ENCODE measurements at regions not wholly inside any gene's neighbourhood (a gene's known extent, or its start where the extent isn't known, plus 50 kb on each side); places are given as distances from the start of the nearest gene placed in this dataset.

DNA sequence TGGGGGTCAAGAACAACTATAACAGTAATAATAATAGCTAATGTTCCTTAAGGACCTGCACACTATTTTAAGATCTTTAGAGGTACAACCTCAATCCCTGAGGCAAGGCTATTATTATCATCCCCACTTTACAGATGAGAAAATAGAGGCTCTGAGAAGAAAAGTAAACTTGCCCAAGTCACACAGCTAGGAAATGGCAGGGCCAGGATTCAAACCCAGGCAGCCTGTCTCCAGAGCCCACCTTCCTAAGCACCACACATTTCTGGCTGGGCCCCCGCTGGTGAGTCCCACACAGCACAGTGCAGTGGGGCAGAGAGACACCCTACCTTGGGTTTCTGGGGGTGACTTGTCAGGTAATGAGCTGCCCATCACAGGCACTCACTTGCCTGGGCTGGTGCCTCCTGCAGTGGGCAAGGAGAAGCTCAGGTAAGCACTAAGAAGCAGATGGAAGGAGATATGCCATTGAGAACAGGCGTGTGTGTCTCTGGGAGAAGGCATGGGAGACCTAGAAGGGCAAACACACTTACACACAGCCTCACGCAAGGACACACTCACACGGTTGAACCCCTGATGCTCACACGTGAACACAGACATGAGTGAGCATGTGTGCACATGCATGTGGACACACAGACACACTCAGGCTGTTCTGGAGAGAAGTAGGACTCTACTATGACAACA lies 104.4 kb upstream of the ZMIZ1 start:
- CTCF ChIA-PET (ENCODE audit: unreplicated experiment): no interaction called here
- H3K4me2 ChIP-seq (ENCODE audit: low read length): no peak overlapping the region
- intact Hi-C loops (cut with micrococcal nuclease; ENCODE audit: unreplicated experiment): no loop called here
- no peak overlapping the region for H3K27ac ChIP-seq (ENCODE audit: low read depth, low read length, poor library complexity, severe bottlenecking)
- DNase-seq (ENCODE audit: low spot score): no peak
- POLR2A ChIA-PET: interaction anchor here (0.7 to 1.2 kb wide), 2 partner anchors 9 to 77 kb away, joined by 3 read pairs; no protein-coding TSS in a partner anchor
- H3K79me2 ChIP-seq (ENCODE audit: insufficient read depth, low read depth, low read length): no peaks in the 10 kb centered on the region
- H4K20me1 ChIP-seq (ENCODE audit: insufficient read depth, low read length): no peaks in the 10 kb centered on the region
- no peaks in the 10 kb centered on the region for H3K9me2 ChIP-seq (ENCODE audit: insufficient read depth, low read length)
- BruUV-seq (replicated peaks): no TSS peak
- no peaks in the 10 kb centered on the region for H3K4me1 ChIP-seq (ENCODE audit: insufficient read depth, low read length, poor library complexity, severe bottlenecking)
- H3K4me3 ChIP-seq (ENCODE audit: low read depth, low read length, poor library complexity, severe bottlenecking): no peak overlapping the region
- H2AFZ ChIP-seq (ENCODE audit: low read length): no peak overlapping the region
- no peaks in the 10 kb centered on the region for H3K36me3 ChIP-seq (ENCODE audit: insufficient read depth, low read length)
- H3K9me3 ChIP-seq (ENCODE audit: low read length): no peaks in the 10 kb centered on the region
- TF ChIP-seq, protein P1, sequence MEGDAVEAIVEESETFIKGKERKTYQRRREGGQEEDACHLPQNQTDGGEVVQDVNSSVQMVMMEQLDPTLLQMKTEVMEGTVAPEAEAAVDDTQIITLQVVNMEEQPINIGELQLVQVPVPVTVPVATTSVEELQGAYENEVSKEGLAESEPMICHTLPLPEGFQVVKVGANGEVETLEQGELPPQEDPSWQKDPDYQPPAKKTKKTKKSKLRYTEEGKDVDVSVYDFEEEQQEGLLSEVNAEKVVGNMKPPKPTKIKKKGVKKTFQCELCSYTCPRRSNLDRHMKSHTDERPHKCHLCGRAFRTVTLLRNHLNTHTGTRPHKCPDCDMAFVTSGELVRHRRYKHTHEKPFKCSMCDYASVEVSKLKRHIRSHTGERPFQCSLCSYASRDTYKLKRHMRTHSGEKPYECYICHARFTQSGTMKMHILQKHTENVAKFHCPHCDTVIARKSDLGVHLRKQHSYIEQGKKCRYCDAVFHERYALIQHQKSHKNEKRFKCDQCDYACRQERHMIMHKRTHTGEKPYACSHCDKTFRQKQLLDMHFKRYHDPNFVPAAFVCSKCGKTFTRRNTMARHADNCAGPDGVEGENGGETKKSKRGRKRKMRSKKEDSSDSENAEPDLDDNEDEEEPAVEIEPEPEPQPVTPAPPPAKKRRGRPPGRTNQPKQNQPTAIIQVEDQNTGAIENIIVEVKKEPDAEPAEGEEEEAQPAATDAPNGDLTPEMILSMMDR (conservative IDR thresholded peaks at IDR 0.05; ENCODE audit: low read length): no peak
- no peak for TF ChIP-seq EZH2phosphoT487 (IDR thresholded peaks at IDR 0.05; ENCODE audit: borderline replicate concordance, low read depth, low read length)

DNA sequence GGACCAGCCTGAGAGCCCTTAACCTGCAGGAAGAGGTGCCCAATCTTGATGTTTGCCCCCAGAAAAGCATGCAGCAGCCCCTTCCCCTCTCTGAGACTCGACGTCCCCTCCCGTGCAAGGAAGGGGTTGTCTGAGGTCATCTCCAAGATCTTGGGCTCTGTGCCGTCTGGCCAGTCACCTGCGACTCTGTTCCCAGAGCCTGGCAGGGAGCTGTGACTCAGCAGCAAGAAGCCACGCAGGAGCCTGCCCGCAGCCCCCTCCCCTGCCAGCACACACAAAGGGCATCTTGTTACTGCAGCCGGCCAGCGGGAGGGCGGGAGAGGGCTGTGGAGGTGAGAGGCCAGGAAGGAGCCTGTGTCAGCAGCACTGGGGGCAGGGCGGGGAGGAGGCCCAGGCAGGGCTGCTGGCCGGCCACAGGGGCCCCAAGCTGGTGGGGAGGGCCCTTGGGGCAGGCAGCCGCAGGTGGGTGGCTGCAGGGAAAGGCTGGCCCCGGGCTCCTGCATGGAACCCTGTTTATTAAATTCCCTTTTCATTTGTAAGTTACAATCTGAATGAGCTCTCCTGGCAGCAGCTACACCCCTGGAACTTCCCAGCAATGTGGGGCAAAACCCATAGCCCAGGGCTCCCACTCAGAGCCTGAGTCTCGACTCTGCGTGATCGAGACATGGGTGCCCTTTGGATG lies 103.7 kb upstream of the ZMIZ1 start:
- ChIA-PET CTCF (ENCODE audit: unreplicated experiment) (no interaction called here), POLR2A (interaction anchor here (1.2 kb wide), 1 partner anchor 8 kb away, joined by 3 read pairs; no protein-coding TSS in a partner anchor)
- no peak for DNase-seq (ENCODE audit: low spot score)
- Histone ChIP-seq H3K9me3 (ENCODE audit: low read length) (no peaks in the 10 kb centered on the region), H3K27ac (ENCODE audit: low read depth, low read length, poor library complexity, severe bottlenecking) (no peak overlapping the region), H2AFZ (ENCODE audit: low read length) (no peak overlapping the region), H3K4me3 (ENCODE audit: low read depth, low read length, poor library complexity, severe bottlenecking) (no peak overlapping the region), H3K4me2 (ENCODE audit: low read length) (no peak overlapping the region), H4K20me1 (ENCODE audit: insufficient read depth, low read length) (no peaks in the 10 kb centered on the region), H3K79me2 (ENCODE audit: insufficient read depth, low read depth, low read length) (no peaks in the 10 kb centered on the region), H3K36me3 (ENCODE audit: insufficient read depth, low read length) (no peaks in the 10 kb centered on the region), H3K9me2 (ENCODE audit: insufficient read depth, low read length) (no peaks in the 10 kb centered on the region), H3K4me1 (ENCODE audit: insufficient read depth, low read length, poor library complexity, severe bottlenecking) (no peaks in the 10 kb centered on the region)
- TF ChIP-seq, protein P1 (conservative IDR thresholded peaks at IDR 0.05; ENCODE audit: low read length): no peak
- TF ChIP-seq EZH2phosphoT487 (IDR thresholded peaks at IDR 0.05; ENCODE audit: borderline replicate concordance, low read depth, low read length): no peak
- no TSS peak for BruUV-seq (replicated peaks)
- intact Hi-C loops (cut with micrococcal nuclease; ENCODE audit: unreplicated experiment): no loop called here

DNA sequence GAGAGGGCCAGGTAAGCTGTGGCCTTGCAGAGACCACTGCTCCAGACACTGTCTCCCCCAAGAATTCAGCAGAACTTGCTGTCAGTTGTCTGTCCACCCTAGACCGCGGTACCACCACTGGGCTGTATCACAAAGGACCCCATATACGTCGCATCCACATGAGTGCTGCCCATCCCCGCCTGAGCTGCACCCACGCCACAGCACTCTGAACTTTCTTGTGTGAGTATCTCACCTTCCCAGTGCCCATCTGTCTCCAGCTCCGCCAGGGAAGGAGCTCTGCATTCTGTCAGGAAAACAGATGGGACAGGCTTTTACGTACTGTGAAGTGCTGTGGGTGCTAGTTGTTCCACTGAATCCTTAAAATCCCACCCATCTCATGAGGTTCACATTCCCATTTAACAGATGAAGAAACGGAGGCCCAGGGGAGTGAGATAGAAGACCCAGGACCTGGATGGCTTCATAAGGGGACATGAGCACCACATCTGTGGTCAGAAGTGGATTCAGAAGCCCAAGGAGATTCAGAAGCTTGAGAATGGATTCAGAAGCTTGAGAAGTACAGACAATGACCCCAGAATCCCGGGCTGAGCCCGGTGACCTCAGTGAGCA lies 102.5 kb upstream of the ZMIZ1 start:
- H3K4me2 ChIP-seq (ENCODE audit: low read length): no peak overlapping the region
- no peaks in the 10 kb centered on the region for H3K79me2 ChIP-seq (ENCODE audit: insufficient read depth, low read depth, low read length)
- no peaks in the 10 kb centered on the region for H4K20me1 ChIP-seq (ENCODE audit: insufficient read depth, low read length)
- ChIA-PET POLR2A (no interaction called here), CTCF (ENCODE audit: unreplicated experiment) (no interaction called here)
- H3K27ac ChIP-seq (ENCODE audit: low read depth, low read length, poor library complexity, severe bottlenecking): no peak overlapping the region
- no peaks in the 10 kb centered on the region for H3K9me3 ChIP-seq (ENCODE audit: low read length)
- no peak overlapping the region for H2AFZ ChIP-seq (ENCODE audit: low read length)
- BruUV-seq (replicated peaks): no TSS peak
- no peak overlapping the region for H3K4me3 ChIP-seq (ENCODE audit: low read depth, low read length, poor library complexity, severe bottlenecking)
- H3K4me1 ChIP-seq (ENCODE audit: insufficient read depth, low read length, poor library complexity, severe bottlenecking): no peaks in the 10 kb centered on the region
- H3K36me3 ChIP-seq (ENCODE audit: insufficient read depth, low read length): no peaks in the 10 kb centered on the region
- no peak for TF ChIP-seq EZH2phosphoT487 (IDR thresholded peaks at IDR 0.05; ENCODE audit: borderline replicate concordance, low read depth, low read length)
- TF ChIP-seq, protein P1 (conservative IDR thresholded peaks at IDR 0.05; ENCODE audit: low read length): no peak
- DNase-seq (ENCODE audit: low spot score): no peak
- intact Hi-C loops (cut with micrococcal nuclease; ENCODE audit: unreplicated experiment): no loop called here
- no peaks in the 10 kb centered on the region for H3K9me2 ChIP-seq (ENCODE audit: insufficient read depth, low read length)

All from OCI-LY7 (cell line).